Mucosa of descending colon (tissue), 3 donors: ENCODE measurements at regions not wholly inside any gene's neighbourhood (a gene's known extent, or its start where the extent isn't known, plus 50 kb on each side); places are given as distances from the start of the nearest gene placed in this dataset.

ENCODE experiments used
- ATAC-seq: fragments of 200-7000 bp; cut with Tn5 transposase; one replicate; pipeline ENCODE4 v1.9.1; 2020; ENCODE audit warnings: mild to moderate bottlenecking, moderate library complexity
- DNase-seq, 3 donors: peaks; one replicate each; pipeline ENCODE4 v3.0.0-alpha.2; 2020
- H3K36me3 ChIP-seq: fragments of 200-600 bp; one replicate; pipeline ENCODE4 v1.8.0; 2021; ENCODE audit warnings: low read depth, mild to moderate bottlenecking
- H3K4me1 ChIP-seq: fragments of 200-600 bp; one replicate; pipeline ENCODE4 v1.8.0; 2021; ENCODE audit warnings: low read depth, mild to moderate bottlenecking
- H3K4me3 ChIP-seq: fragments of 200-600 bp; one replicate; pipeline ENCODE4 v1.8.0; 2021; ENCODE audit warnings: mild to moderate bottlenecking
- H3K9me3 ChIP-seq: fragments of 200-600 bp; one replicate; pipeline ENCODE4 v1.8.0; 2021; ENCODE audit warnings: mild to moderate bottlenecking
- intact Hi-C, 2 donors: fragments of 100-400 bp; cut with DNase I in 1 of 2; cut with micrococcal nuclease in 1 of 2; formaldehyde crosslinking; loops; one replicate each; pipeline versions ENCODE4 v1.11.0 to v1.11.1; 2022; cut with DNase I, micrococcal nuclease
- TF ChIP-seq, protein P1 (sequence below): fragments of 200-600 bp; IDR thresholded peaks from one replicate; pipeline ENCODE4 v1.8.0; 2022; ENCODE audit warnings: antibody characterized with exemption, mild to moderate bottlenecking
- donor health status: DM: no; HTN: no; CAD: no; lungs with moderate emphysema.
- donor health status: DM: no; HTN: no; CAD: no.
- donor health status: DM: no; HTN: yes; CAD: no.

DNA sequence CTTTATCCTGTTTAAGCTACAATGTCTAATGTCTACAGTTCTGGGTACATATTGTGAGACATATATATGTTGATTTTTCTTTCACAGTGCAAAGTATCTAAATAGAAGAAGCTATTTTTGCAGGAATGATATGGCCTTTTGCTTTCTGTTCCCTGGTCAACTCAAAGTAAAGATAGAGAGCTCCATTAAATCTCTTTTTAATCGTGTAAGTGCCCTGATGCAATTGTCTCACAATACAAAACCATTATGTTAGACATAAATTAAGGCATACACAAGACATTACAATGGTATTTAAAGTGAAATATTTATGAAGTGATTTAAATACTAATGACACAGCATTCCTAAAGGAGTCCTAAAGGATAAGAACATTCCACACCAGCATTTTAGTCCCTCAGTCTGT, 1559.7 kb upstream of the AGA start:
- Histone ChIP-seq H3K4me3 (no peak overlapping the region), H3K9me3 (no peaks in the 10 kb centered on the region), H3K4me1 (no peaks in the 10 kb centered on the region), H3K36me3 (no peaks in the 10 kb centered on the region)
- intact Hi-C loops, result no loop called here
- TF ChIP-seq, protein P1, sequence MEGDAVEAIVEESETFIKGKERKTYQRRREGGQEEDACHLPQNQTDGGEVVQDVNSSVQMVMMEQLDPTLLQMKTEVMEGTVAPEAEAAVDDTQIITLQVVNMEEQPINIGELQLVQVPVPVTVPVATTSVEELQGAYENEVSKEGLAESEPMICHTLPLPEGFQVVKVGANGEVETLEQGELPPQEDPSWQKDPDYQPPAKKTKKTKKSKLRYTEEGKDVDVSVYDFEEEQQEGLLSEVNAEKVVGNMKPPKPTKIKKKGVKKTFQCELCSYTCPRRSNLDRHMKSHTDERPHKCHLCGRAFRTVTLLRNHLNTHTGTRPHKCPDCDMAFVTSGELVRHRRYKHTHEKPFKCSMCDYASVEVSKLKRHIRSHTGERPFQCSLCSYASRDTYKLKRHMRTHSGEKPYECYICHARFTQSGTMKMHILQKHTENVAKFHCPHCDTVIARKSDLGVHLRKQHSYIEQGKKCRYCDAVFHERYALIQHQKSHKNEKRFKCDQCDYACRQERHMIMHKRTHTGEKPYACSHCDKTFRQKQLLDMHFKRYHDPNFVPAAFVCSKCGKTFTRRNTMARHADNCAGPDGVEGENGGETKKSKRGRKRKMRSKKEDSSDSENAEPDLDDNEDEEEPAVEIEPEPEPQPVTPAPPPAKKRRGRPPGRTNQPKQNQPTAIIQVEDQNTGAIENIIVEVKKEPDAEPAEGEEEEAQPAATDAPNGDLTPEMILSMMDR, result no peak
- DNase-seq, result no peak
- no peak for ATAC-seq

DNA sequence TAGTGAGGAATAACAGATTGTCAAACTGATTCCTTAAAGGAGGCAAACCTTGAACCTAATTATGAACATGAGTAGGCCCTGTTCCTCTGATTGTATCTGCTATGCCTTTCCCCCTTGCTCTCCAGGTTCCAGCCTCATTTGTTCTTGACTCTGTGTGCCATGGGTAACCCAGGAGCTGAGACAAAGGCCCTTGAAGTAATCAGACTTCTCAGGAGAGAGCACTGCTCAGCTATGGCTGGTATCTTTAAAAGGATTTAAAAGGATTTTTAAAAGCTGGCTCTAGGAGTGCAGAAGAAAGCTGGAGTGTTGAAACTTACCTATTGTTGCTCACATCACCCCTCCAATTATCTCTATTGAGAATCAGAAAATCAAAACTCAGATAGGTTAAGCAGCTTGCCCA, 1565.5 kb upstream of the AGA start:
- no peaks in the 10 kb centered on the region for H3K9me3 ChIP-seq
- ATAC-seq, result no peak
- no peak for DNase-seq
- intact Hi-C loops, result no loop called here
- H3K4me1 ChIP-seq, result no peaks in the 10 kb centered on the region
- H3K36me3 ChIP-seq, result no peaks in the 10 kb centered on the region
- TF ChIP-seq, protein P1, result no peak
- H3K4me3 ChIP-seq, result no peak overlapping the region

DNA sequence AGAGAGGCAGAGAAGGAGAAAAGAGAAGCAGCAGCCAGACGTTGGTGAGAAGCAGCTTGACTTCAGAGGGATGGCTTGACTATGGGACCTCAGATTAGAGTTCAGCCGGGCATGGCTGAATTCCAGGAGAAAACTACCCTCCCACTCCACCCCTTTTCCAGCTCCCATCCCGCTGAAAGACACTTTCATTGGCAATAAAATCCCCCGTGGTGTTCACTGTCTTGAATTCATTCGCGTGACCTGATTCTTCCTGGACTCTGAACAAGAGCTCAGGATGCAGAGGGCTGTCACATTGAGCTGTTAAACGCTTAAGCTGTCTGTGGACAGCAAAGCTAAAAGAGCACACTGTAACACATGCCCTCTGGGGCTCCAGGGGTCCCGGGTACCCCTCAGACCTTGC, 1575.3 kb upstream of the AGA start:
- no peak for ATAC-seq

DNA sequence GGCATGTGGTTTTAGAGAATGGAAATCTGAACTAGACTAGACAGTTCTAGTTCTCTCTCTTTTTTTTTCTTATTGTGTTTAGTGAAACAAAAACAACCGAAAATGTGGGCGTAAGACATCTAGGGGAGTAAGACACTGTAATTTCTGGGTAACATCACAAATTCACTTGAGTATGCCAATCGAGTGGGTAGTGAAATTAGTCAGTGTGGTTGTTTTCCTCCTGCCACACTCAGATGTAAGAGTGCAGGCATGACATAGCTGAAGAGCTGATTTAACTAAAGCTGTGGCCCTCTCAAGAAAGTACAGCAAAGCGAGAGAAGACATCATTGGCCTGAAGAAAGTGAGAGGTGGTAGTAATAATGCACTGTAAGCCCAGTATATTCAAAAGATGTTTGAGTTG, 1585.3 kb upstream of the AGA start:
- DNase-seq, result no peak
- intact Hi-C loops, result no loop called here
- Histone ChIP-seq H3K4me1 (no peaks in the 10 kb centered on the region), H3K9me3 (peaks cover 13% of the 10 kb centered on the region), H3K36me3 (no peaks in the 10 kb centered on the region), H3K4me3 (no peak overlapping the region)
- TF ChIP-seq, protein P1, result no peak
- no peak for ATAC-seq

More for the DNA sequence above, 1575.3 kb upstream of the AGA start:
- H3K36me3 ChIP-seq, result no peaks in the 10 kb centered on the region
- peaks cover 7% of the 10 kb centered on the region for H3K9me3 ChIP-seq
- no peak overlapping the region for H3K4me3 ChIP-seq
- TF ChIP-seq, protein P1, result no peak
- no peaks in the 10 kb centered on the region for H3K4me1 ChIP-seq
- DNase-seq, result no peak
- intact Hi-C loops, result no loop called here

DNA sequence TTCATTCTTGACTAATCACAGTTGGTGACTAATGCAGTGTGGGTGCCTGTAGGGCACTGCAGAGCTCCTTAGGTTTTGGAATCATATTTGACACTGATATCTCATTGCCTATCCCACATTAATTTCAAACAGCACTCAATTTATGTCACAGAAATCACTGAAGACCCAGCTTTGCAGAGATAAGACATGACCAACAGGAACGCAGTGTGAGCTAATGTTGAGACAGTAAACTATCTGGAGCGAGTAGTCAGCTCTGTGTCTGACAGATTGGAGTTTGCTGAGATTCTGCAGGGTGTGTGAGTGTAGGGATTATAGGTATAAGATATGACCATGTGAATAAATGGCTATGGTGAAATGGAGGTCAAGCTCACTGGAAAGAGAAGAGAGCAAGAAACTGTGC, 1586.1 kb upstream of the AGA start:
- ATAC-seq, result no peak
- Histone ChIP-seq H3K4me3 (no peak overlapping the region), H3K36me3 (no peaks in the 10 kb centered on the region), H3K4me1 (no peaks in the 10 kb centered on the region), H3K9me3 (peaks cover 13% of the 10 kb centered on the region)
- intact Hi-C loops, result no loop called here
- no peak for DNase-seq
- TF ChIP-seq, protein P1, result no peak

DNA sequence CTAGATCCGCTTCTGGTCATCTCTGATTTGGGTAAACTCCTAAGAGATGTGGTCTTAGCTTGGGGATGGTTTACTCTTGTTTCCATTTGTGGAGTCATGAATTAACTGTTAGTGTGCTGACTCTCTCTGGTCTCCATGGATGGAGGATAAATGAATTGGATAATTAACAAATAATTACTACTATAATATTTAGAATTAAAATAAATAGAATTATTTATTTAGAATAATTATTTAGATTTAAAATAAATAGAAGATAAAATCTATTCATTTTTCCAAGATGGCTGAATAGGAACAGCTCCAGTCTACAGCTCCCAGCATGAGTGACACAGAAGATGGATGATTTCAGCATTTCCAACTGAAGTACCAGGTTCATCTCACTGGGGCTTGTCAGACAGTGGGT, 1587.4 kb upstream of the AGA start:
- TF ChIP-seq, protein P1, result no peak
- peaks cover 9% of the 10 kb centered on the region for H3K9me3 ChIP-seq
- DNase-seq, result no peak
- H3K4me3 ChIP-seq, result no peak overlapping the region
- H3K36me3 ChIP-seq, result no peaks in the 10 kb centered on the region
- intact Hi-C loops, result no loop called here
- H3K4me1 ChIP-seq, result no peaks in the 10 kb centered on the region
- ATAC-seq, result no peak
